SK-N-SH treated with all-trans-retinoic acid at 6 μM for 48 hours (cell line): ENCODE measurements at regions not wholly inside any gene's neighbourhood (a gene's known extent, or its start where the extent isn't known, plus 50 kb on each side); places are given as distances from the start of the nearest gene placed in this dataset.

Experiments used
- ESRRG ChIP-seq: fragments of 250-450 bp; sonication (Bioruptor Pico); IDR thresholded peaks from 2 replicates; pipeline ENCODE4 v1.6.1; 2021; ENCODE audit warnings: mild to moderate bottlenecking
- GLIS3 ChIP-seq: fragments of 250-450 bp; sonication (Bioruptor Pico); IDR thresholded peaks from 2 replicates; pipeline ENCODE4 v1.5.0; 2020; ENCODE audit warnings: mild to moderate bottlenecking, moderate library complexity
- PATZ1 ChIP-seq: fragments of 250-450 bp; sonication (Bioruptor Pico); IDR thresholded peaks from 2 replicates; pipeline ENCODE4 v1.8.0; 2020; ENCODE audit warnings: mild to moderate bottlenecking, moderate library complexity, borderline replicate concordance
- TCF4 ChIP-seq: fragments of 250-450 bp; sonication (Bioruptor Pico); IDR thresholded peaks from 2 replicates; pipeline ENCODE4 v1.8.0; 2021; ENCODE audit warnings: mild to moderate bottlenecking, moderate library complexity, borderline replicate concordance
- ZNF8 ChIP-seq: fragments of 450-650 bp; formaldehyde crosslinking; IDR thresholded peaks from 2 replicates; pipeline ENCODE4 v1.5.0; 2020; ENCODE audit warnings: mild to moderate bottlenecking, moderate library complexity
- TF ChIP-seq, protein P1 (sequence below): fragments of 250-450 bp; sonication (Bioruptor Pico); IDR thresholded peaks from 2 replicates; pipeline ENCODE4 v1.5.1; 2021; ENCODE audit warnings: mild to moderate bottlenecking, moderate library complexity

DNA sequence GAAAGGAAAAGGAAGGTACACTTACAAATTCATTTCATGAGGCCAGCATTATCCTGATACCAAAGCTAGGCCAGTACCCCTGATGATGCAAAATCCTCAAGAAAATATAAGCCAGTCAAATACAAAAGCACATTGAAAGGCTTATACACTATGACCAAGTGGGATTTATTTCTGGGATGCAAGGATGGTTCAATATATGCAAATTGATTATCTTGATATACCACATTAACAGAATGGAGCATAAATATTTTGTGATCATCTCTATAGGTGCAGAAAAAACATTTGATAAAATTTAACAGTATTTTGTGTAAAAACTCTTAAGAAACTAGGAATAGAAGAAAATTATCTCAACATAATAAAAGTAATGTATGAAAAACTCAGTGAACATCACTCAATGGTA lies 97.0 kb upstream of the BCAT1 start:
- no peak for TF ChIP-seq PATZ1 (CRISPR knock-in tag)
- TF ChIP-seq, protein P1, sequence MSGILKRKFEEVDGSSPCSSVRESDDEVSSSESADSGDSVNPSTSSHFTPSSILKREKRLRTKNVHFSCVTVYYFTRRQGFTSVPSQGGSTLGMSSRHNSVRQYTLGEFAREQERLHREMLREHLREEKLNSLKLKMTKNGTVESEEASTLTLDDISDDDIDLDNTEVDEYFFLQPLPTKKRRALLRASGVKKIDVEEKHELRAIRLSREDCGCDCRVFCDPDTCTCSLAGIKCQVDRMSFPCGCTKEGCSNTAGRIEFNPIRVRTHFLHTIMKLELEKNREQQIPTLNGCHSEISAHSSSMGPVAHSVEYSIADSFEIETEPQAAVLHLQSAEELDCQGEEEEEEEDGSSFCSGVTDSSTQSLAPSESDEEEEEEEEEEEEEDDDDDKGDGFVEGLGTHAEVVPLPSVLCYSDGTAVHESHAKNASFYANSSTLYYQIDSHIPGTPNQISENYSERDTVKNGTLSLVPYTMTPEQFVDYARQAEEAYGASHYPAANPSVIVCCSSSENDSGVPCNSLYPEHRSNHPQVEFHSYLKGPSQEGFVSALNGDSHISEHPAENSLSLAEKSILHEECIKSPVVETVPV (CRISPR knock-in tag) = no peak
- TF ChIP-seq TCF4 (CRISPR knock-in tag) = no peak
- TF ChIP-seq GLIS3 (CRISPR knock-in tag) = no peak
- TF ChIP-seq ZNF8 = no peak
- no peak for TF ChIP-seq ESRRG (CRISPR knock-in tag)
